ENCODE measurements at regions not wholly inside any gene's neighbourhood (a gene's known extent, or its start where the extent isn't known, plus 50 kb on each side); places are given as distances from the start of the nearest gene placed in this dataset.

- H3K36me3 ChIP-seq (ENCODE audit: insufficient read depth, low read length) = no peaks in the 10 kb centered on the region
- H4K20me1 ChIP-seq (ENCODE audit: insufficient read depth, low read length) = no peaks in the 10 kb centered on the region
- FAIRE-seq = no peak
- no peak for TF ChIP-seq CTCF (IDR thresholded peaks at IDR 0.05; ENCODE audit: insufficient read depth, low read depth, low read length)
- TF ChIP-seq EZH2 (IDR thresholded peaks at IDR 0.05; ENCODE audit: insufficient read depth, low read length) = no peak
- H3K9me3 ChIP-seq (ENCODE audit: insufficient read depth, low read depth, low read length) = no peaks in the 10 kb centered on the region
- no peak overlapping the region for H3K9ac ChIP-seq (ENCODE audit: low read length)
- Mint-ChIP-seq H3K4me3 (ENCODE audit: unreplicated experiment) (no peak overlapping the region), H3K9me3 (ENCODE audit: unreplicated experiment) (no peaks in the 10 kb centered on the region), H3K36me3 (ENCODE audit: low read depth, unreplicated experiment) (no peaks in the 10 kb centered on the region), H3K27me3 (ENCODE audit: low read depth, unreplicated experiment) (no peaks in the 10 kb centered on the region), H3K4me1 (ENCODE audit: low read depth, unreplicated experiment) (peaks cover 15% of the 10 kb centered on the region), H3K27ac (ENCODE audit: unreplicated experiment) (peak overlapping the region; percentile 79)
- H2AFZ ChIP-seq (ENCODE audit: low read depth, low read length) = no peak overlapping the region
- no peaks in the 10 kb centered on the region for H3K79me2 ChIP-seq (ENCODE audit: insufficient read depth, low read length)
- H3K4me1 ChIP-seq (ENCODE audit: insufficient read depth, low read length) = peaks cover 6% of the 10 kb centered on the region
- no peak overlapping the region for H3K4me3 ChIP-seq (ENCODE audit: insufficient read depth, low read depth, low read length)
- no peak overlapping the region for H3K27ac ChIP-seq (ENCODE audit: low read depth, low read length)
- no peak overlapping the region for H3K4me2 ChIP-seq (ENCODE audit: low read length)
- H3K27me3 ChIP-seq (ENCODE audit: insufficient read depth, low read length) = no peaks in the 10 kb centered on the region
- DNase-seq (ENCODE audit: low read depth) = peak; percentile 77
These were observed 201.2 kb downstream of the NOL4 start for GRCh38 chr18:34023471-34023870.

GRCh38 chr18:34018336-34018735 is 206.4 kb downstream of the NOL4 start:
- no peaks in the 10 kb centered on the region for H3K9me3 ChIP-seq (ENCODE audit: insufficient read depth, low read depth, low read length)
- H3K4me3 ChIP-seq (ENCODE audit: insufficient read depth, low read depth, low read length) = no peak overlapping the region
- H4K20me1 ChIP-seq (ENCODE audit: insufficient read depth, low read length) = no peaks in the 10 kb centered on the region
- H3K9ac ChIP-seq (ENCODE audit: low read length) = no peak overlapping the region
- H3K4me3 Mint-ChIP-seq (ENCODE audit: unreplicated experiment) = no peak overlapping the region
- DNase-seq (ENCODE audit: low read depth) (no peak), FAIRE-seq (no peak)
- H3K36me3 Mint-ChIP-seq (ENCODE audit: low read depth, unreplicated experiment) = no peaks in the 10 kb centered on the region
- no peak overlapping the region for H2AFZ ChIP-seq (ENCODE audit: low read depth, low read length)
- no peaks in the 10 kb centered on the region for H3K36me3 ChIP-seq (ENCODE audit: insufficient read depth, low read length)
- no peak overlapping the region for H3K4me2 ChIP-seq (ENCODE audit: low read length)
- no peaks in the 10 kb centered on the region for H3K27me3 Mint-ChIP-seq (ENCODE audit: low read depth, unreplicated experiment)
- TF ChIP-seq CTCF (IDR thresholded peaks at IDR 0.05; ENCODE audit: insufficient read depth, low read depth, low read length) = no peak
- no peak for TF ChIP-seq EZH2 (IDR thresholded peaks at IDR 0.05; ENCODE audit: insufficient read depth, low read length)
- H3K4me1 Mint-ChIP-seq (ENCODE audit: low read depth, unreplicated experiment) = peaks cover 2% of the 10 kb centered on the region
- no peak overlapping the region for H3K27ac Mint-ChIP-seq (ENCODE audit: unreplicated experiment)
- peaks cover 1% of the 10 kb centered on the region for H3K4me1 ChIP-seq (ENCODE audit: insufficient read depth, low read length)
- no peaks in the 10 kb centered on the region for H3K9me3 Mint-ChIP-seq (ENCODE audit: unreplicated experiment)
- no peaks in the 10 kb centered on the region for H3K79me2 ChIP-seq (ENCODE audit: insufficient read depth, low read length)
- no peaks in the 10 kb centered on the region for H3K27me3 ChIP-seq (ENCODE audit: insufficient read depth, low read length)
- H3K27ac ChIP-seq (ENCODE audit: low read depth, low read length) = no peak overlapping the region

GRCh38 chr18:34003687-34004086 is 221.0 kb downstream of the NOL4 start:
- TF ChIP-seq CTCF (IDR thresholded peaks at IDR 0.05; ENCODE audit: insufficient read depth, low read depth, low read length) (no peak), EZH2 (IDR thresholded peaks at IDR 0.05; ENCODE audit: insufficient read depth, low read length) (no peak)
- H3K36me3 ChIP-seq (ENCODE audit: insufficient read depth, low read length) = no peaks in the 10 kb centered on the region
- H4K20me1 ChIP-seq (ENCODE audit: insufficient read depth, low read length) = no peaks in the 10 kb centered on the region
- H3K4me2 ChIP-seq (ENCODE audit: low read length) = no peak overlapping the region
- Mint-ChIP-seq H3K4me1 (ENCODE audit: low read depth, unreplicated experiment) (no peaks in the 10 kb centered on the region), H3K36me3 (ENCODE audit: low read depth, unreplicated experiment) (no peaks in the 10 kb centered on the region), H3K9me3 (ENCODE audit: unreplicated experiment) (no peaks in the 10 kb centered on the region), H3K4me3 (ENCODE audit: unreplicated experiment) (no peak overlapping the region), H3K27me3 (ENCODE audit: low read depth, unreplicated experiment) (no peaks in the 10 kb centered on the region), H3K27ac (ENCODE audit: unreplicated experiment) (no peak overlapping the region)
- H3K27ac ChIP-seq (ENCODE audit: low read depth, low read length) = no peak overlapping the region
- no peak overlapping the region for H3K9ac ChIP-seq (ENCODE audit: low read length)
- no peak overlapping the region for H2AFZ ChIP-seq (ENCODE audit: low read depth, low read length)
- no peaks in the 10 kb centered on the region for H3K4me1 ChIP-seq (ENCODE audit: insufficient read depth, low read length)
- DNase-seq (ENCODE audit: low read depth) = no peak
- H3K27me3 ChIP-seq (ENCODE audit: insufficient read depth, low read length) = no peaks in the 10 kb centered on the region
- H3K79me2 ChIP-seq (ENCODE audit: insufficient read depth, low read length) = no peaks in the 10 kb centered on the region
- H3K4me3 ChIP-seq (ENCODE audit: insufficient read depth, low read depth, low read length) = no peak overlapping the region
- no peak for FAIRE-seq
- H3K9me3 ChIP-seq (ENCODE audit: insufficient read depth, low read depth, low read length) = no peaks in the 10 kb centered on the region

Measured in astrocyte (in vitro differentiated cells and primary cell).